Sigmoid colon (tissue), 4 donors: ENCODE measurements at regions not wholly inside any gene's neighbourhood (a gene's known extent, or its start where the extent isn't known, plus 50 kb on each side); places are given as distances from the start of the nearest gene placed in this dataset.

Source experiments
- EP300 ChIP-seq, 4 donors: sonication (generic); formaldehyde crosslinking; IDR thresholded peaks; one replicate each; pipeline ENCODE4 v1.6.1; 2017; ENCODE audit warnings: antibody characterized with exemption in 4 of 4
- POLR2AphosphoS5 ChIP-seq, 4 donors: sonication (generic); formaldehyde crosslinking; IDR thresholded peaks; one replicate each; pipeline ENCODE4 v1.6.1; 2017; ENCODE audit warnings: antibody characterized with exemption in 4 of 4
- TF ChIP-seq, protein P1 (sequence below), 4 experiments: fragments of 450-650 bp in 3 of 4; fragments of 200-600 bp in 1 of 4; IDR thresholded peaks; one replicate each; pipeline ENCODE4 v1.5.1; 2016 to 2019; ENCODE audit warnings: antibody characterized with exemption in 4 of 4, mild to moderate bottlenecking in 3 of 4, moderate library complexity in 2 of 4

DNA sequence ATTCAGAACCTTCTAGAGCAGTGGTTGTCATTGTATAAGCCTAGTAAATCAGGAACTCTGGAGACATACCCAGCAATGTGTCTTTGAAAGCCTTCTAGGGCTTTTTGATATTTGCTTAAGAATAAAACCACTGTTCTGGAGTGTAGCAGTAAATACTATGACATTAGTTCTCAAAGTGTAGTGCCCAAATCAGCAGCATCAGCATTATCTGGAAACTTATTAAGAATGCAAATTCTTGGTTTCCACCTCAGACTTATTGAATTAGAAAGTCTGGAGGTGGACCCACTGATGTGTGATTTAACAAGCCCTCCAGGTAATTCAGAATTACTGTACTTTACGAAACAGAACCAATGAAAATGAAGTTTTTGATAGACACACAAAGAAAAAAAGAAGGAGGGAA is 509.7 kb downstream of the SUCLG1 start:
- TF ChIP-seq, protein P1, sequence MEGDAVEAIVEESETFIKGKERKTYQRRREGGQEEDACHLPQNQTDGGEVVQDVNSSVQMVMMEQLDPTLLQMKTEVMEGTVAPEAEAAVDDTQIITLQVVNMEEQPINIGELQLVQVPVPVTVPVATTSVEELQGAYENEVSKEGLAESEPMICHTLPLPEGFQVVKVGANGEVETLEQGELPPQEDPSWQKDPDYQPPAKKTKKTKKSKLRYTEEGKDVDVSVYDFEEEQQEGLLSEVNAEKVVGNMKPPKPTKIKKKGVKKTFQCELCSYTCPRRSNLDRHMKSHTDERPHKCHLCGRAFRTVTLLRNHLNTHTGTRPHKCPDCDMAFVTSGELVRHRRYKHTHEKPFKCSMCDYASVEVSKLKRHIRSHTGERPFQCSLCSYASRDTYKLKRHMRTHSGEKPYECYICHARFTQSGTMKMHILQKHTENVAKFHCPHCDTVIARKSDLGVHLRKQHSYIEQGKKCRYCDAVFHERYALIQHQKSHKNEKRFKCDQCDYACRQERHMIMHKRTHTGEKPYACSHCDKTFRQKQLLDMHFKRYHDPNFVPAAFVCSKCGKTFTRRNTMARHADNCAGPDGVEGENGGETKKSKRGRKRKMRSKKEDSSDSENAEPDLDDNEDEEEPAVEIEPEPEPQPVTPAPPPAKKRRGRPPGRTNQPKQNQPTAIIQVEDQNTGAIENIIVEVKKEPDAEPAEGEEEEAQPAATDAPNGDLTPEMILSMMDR (IDR thresholded peaks at IDR 0.05): no peak
- TF ChIP-seq POLR2AphosphoS5 (IDR thresholded peaks at IDR 0.05): no peak
- no peak for TF ChIP-seq EP300 (IDR thresholded peaks at IDR 0.05)
